Caco-2 (cell line): ENCODE measurements at regions not wholly inside any gene's neighbourhood (a gene's known extent, or its start where the extent isn't known, plus 50 kb on each side); places are given as distances from the start of the nearest gene placed in this dataset.

ENCODE experiments used
- BruUV-seq: library from RNA; stranded (reverse); fragments of 400-500 nt; replicated peaks from 2 replicates; lab custom pipeline; 2021; lab: Mats Ljungman, UMichigan
- CTCF ChIA-PET: fragments of 300-600 bp; sonication (Branson Sonifier 250); formaldehyde crosslinking; loops from one replicate; lab custom pipeline; 2022; ENCODE audit warnings: antibody characterized with exemption; lab: Charles Lee
- POLR2A ChIA-PET: fragments of 300-600 bp; sonication (Branson Sonifier 250); formaldehyde crosslinking; loops from one replicate; lab custom pipeline; 2022; ENCODE audit warnings: antibody characterized with exemption; lab: Charles Lee
- DNase-seq, 2 experiments: peaks; one replicate each; pipeline versions ENCODE4 v3.0.0 to v3.0.0-alpha.2; 2020 to 2022
- H3K27me3 ChIP-seq: replicated peaks from 2 replicates; pipeline ENCODE4 v1.6.0; 2011; ENCODE audit warnings: low read length; ENCODE audit not compliant: control insufficient read depth, insufficient read depth
- H3K36me3 ChIP-seq: 2 replicates; pipeline ENCODE4 v1.5.1; 2011; ENCODE audit warnings: low read length; ENCODE audit not compliant: control insufficient read depth, insufficient read depth
- H3K4me1 ChIP-seq: fragments of 250-450 bp; sonication (Bioruptor Pico); 2 replicates; pipeline ENCODE4 v1.5.1; 2020; ENCODE audit warnings: mild to moderate bottlenecking
- H3K4me3 ChIP-seq: 2 replicates; pipeline ENCODE4 v1.5.1; 2011; ENCODE audit warnings: low read depth, mild to moderate bottlenecking, control low read depth, low read length
- H3K9me3 ChIP-seq: fragments of 250-450 bp; sonication (Bioruptor Pico); 2 replicates; pipeline ENCODE4 v1.5.1; 2020; ENCODE audit warnings: mild to moderate bottlenecking, moderate library complexity
- H3K27ac Mint-ChIP-seq: one replicate; pipeline ENCODE4 v1.8.0; 2022; ENCODE audit warnings: mixed read lengths; ENCODE audit not compliant: unreplicated experiment
- H3K27me3 Mint-ChIP-seq: one replicate; pipeline ENCODE4 v1.8.0; 2022; ENCODE audit warnings: mixed read lengths; ENCODE audit not compliant: insufficient read depth, unreplicated experiment
- H3K36me3 Mint-ChIP-seq: one replicate; pipeline ENCODE4 v1.8.0; 2022; ENCODE audit warnings: mild to moderate bottlenecking, mixed read lengths; ENCODE audit not compliant: insufficient read depth, unreplicated experiment
- H3K4me1 Mint-ChIP-seq: one replicate; pipeline ENCODE4 v1.8.0; 2022; ENCODE audit warnings: low read depth, mixed read lengths; ENCODE audit not compliant: unreplicated experiment
- H3K4me3 Mint-ChIP-seq: one replicate; pipeline ENCODE4 v1.8.0; 2022; ENCODE audit warnings: mild to moderate bottlenecking, moderate library complexity, mixed read lengths; ENCODE audit not compliant: unreplicated experiment
- H3K9me3 Mint-ChIP-seq: one replicate; pipeline ENCODE4 v1.8.0; 2022; ENCODE audit warnings: mixed read lengths; ENCODE audit not compliant: unreplicated experiment
- CTCF ChIP-seq, 2 experiments: fragments of 200-600 bp in 1 of 2; IDR thresholded peaks; 1 replicate in 1 of 2; 2 replicates in 1 of 2; pipeline versions ENCODE4 v1.5.1 to v1.8.0; 2011 to 2022; ENCODE audit warnings: antibody characterized with exemption in 1 of 2, control low read depth in 1 of 2, inconsistent platforms in 1 of 2, low read depth in 1 of 2, low read length in 1 of 2, mild to moderate bottlenecking in 1 of 2, moderate library complexity in 1 of 2; ENCODE audit not compliant: insufficient read depth in 1 of 2, severe bottlenecking in 1 of 2, unreplicated experiment in 1 of 2
- intact Hi-C: fragments of 100-400 bp; cut with micrococcal nuclease; formaldehyde crosslinking; loops from one replicate; pipeline ENCODE4 v1.10.0; 2022; ENCODE audit not compliant: unreplicated experiment

DNA sequence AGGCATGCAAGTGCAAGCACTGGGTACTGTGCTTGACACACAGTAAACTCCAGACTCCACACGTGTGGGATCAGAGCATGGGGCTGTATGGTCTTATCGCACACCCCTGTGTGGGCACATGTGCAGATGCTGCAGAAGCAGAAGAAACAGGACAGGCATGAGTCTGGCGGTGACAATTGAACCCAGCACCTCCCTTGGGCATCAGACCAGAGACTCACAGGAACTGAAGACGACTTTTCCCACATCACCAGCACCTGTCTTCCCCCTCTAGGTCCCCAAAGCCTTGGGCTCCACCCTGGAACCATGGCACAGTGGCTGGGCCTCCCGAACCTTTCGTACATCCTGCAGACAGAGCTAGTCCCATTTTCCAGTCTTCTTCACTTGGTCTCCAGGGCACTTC, 126.4 kb upstream of the CDH5 start:
- DNase-seq, result no peak
- Mint-ChIP-seq H3K36me3 (no peaks in the 10 kb centered on the region), H3K9me3 (peaks cover 14% of the 10 kb centered on the region), H3K4me1 (no peaks in the 10 kb centered on the region), H3K4me3 (no peak overlapping the region), H3K27ac (no peak overlapping the region), H3K27me3 (peaks cover 9% of the 10 kb centered on the region)
- Histone ChIP-seq H3K9me3 (no peaks in the 10 kb centered on the region; the same call in 1 of the 2 replicates), H3K4me1 (no peaks in the 10 kb centered on the region), H3K27me3 (no peaks in the 10 kb centered on the region), H3K36me3 (no peaks in the 10 kb centered on the region), H3K4me3 (no peak overlapping the region)
- ChIA-PET CTCF (no interaction called here), POLR2A (no interaction called here)
- no TSS peak for BruUV-seq
- intact Hi-C loops, result no loop called here
- no peak for TF ChIP-seq CTCF (IDR thresholded peaks at IDR 0.05; ENCODE audit: insufficient read depth in 1 of 2, low read depth in 1 of 2, low read length in 1 of 2, severe bottlenecking in 1 of 2, unreplicated experiment in 1 of 2)

GRCh38 chr16:66238696-66239095, 127.8 kb upstream of the CDH5 start:
- CTCF ChIA-PET, result no interaction called here
- no peak for DNase-seq
- no peaks in the 10 kb centered on the region; the same call in 1 of the 2 replicates for H3K9me3 ChIP-seq
- intact Hi-C loops, result no loop called here
- H3K36me3 Mint-ChIP-seq, result no peaks in the 10 kb centered on the region
- H3K27ac Mint-ChIP-seq, result no peak overlapping the region
- no peak for TF ChIP-seq CTCF (IDR thresholded peaks at IDR 0.05; ENCODE audit: insufficient read depth in 1 of 2, low read depth in 1 of 2, low read length in 1 of 2, severe bottlenecking in 1 of 2, unreplicated experiment in 1 of 2)
- peaks cover 14% of the 10 kb centered on the region for H3K9me3 Mint-ChIP-seq
- H3K27me3 Mint-ChIP-seq, result peaks cover 9% of the 10 kb centered on the region
- H3K4me1 Mint-ChIP-seq, result no peaks in the 10 kb centered on the region
- no peaks in the 10 kb centered on the region for H3K4me1 ChIP-seq
- H3K36me3 ChIP-seq, result no peaks in the 10 kb centered on the region
- POLR2A ChIA-PET, result no interaction called here
- H3K27me3 ChIP-seq, result no peaks in the 10 kb centered on the region
- BruUV-seq, result no TSS peak
- no peak overlapping the region for H3K4me3 Mint-ChIP-seq
- no peak overlapping the region for H3K4me3 ChIP-seq

DNA sequence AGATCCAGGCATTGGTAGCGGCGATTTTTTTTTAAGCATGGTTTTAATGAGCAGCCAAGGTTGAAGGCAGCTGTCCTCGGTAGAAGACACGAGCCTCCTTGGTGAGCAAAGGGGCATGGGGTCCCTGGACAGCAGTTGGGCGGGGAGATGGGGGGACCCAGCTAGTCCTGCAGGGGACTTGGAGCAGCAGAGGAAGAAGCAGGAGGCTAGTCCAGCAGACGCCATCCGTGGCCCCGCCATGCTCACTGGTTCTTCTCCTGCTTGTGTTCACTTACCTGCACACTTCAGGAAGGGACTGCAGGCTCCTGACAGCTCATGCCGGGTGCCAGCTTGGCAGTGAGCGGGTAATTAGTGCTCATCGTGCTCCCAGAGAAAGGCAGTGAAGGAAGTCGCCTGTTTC, 130.2 kb upstream of the CDH5 start:
- no peak overlapping the region for H3K4me3 ChIP-seq
- POLR2A ChIA-PET, result no interaction called here

More for the DNA sequence above, 130.2 kb upstream of the CDH5 start:
- no TSS peak for BruUV-seq
- H3K27me3 Mint-ChIP-seq, result peaks cover 9% of the 10 kb centered on the region
- DNase-seq, result no peak
- intact Hi-C loops, result no loop called here
- TF ChIP-seq CTCF (IDR thresholded peaks at IDR 0.05; ENCODE audit: insufficient read depth in 1 of 2, low read depth in 1 of 2, low read length in 1 of 2, severe bottlenecking in 1 of 2, unreplicated experiment in 1 of 2), result no peak
- H3K36me3 ChIP-seq, result no peaks in the 10 kb centered on the region
- peaks cover 10% of the 10 kb centered on the region for H3K4me1 ChIP-seq
- CTCF ChIA-PET, result no interaction called here
- no peaks in the 10 kb centered on the region; the same call in 1 of the 2 replicates for H3K9me3 ChIP-seq
- H3K27me3 ChIP-seq, result no peaks in the 10 kb centered on the region
- H3K4me3 Mint-ChIP-seq, result no peak overlapping the region
- no peaks in the 10 kb centered on the region for H3K36me3 Mint-ChIP-seq
- peaks cover 11% of the 10 kb centered on the region for H3K4me1 Mint-ChIP-seq
- H3K9me3 Mint-ChIP-seq, result peaks cover 14% of the 10 kb centered on the region
- H3K27ac Mint-ChIP-seq, result no peak overlapping the region
